ENCODE measurements at regions not wholly inside any gene's neighbourhood (a gene's known extent, or its start where the extent isn't known, plus 50 kb on each side); places are given as distances from the start of the nearest gene placed in this dataset.

- H3K27ac ChIP-seq (ENCODE audit: insufficient read depth, low read depth, low read length) = no peak overlapping the region
- FAIRE-seq = no peak
- H3K9me3 ChIP-seq (replicated peaks; ENCODE audit: control insufficient read depth, insufficient read depth, low read length) = no peaks in the 10 kb centered on the region
- H3K9ac ChIP-seq (replicated peaks; ENCODE audit: extremely low read depth, insufficient read depth, low read length) = no peak overlapping the region
- peaks cover 5% of the 10 kb centered on the region for H3K4me1 ChIP-seq (ENCODE audit: control insufficient read depth, extremely low read depth, insufficient read depth, low read length)
- no peaks in the 10 kb centered on the region for H3K36me3 ChIP-seq (ENCODE audit: control insufficient read depth in 2 of 2, extremely low read depth in 1 of 2, insufficient read depth in 2 of 2, low read length in 2 of 2)
- CTCF ChIA-PET = interaction anchor here (0.6 kb wide), 1 partner anchor 8 kb away, joined by 3 read pairs; no protein-coding TSS in a partner anchor
- POLR2A ChIA-PET = no interaction called here
- H3K4me2 ChIP-seq (ENCODE audit: insufficient read depth, low read length) = no peak overlapping the region
- TF ChIP-seq FOS (IDR thresholded peaks at IDR 0.05; ENCODE audit: borderline replicate concordance, insufficient read depth, low read length) (no peak), POLR2A (IDR thresholded peaks at IDR 0.05; ENCODE audit: low read depth, low read length) (no peak), CTCF (IDR thresholded peaks at IDR 0.05; ENCODE audit: extremely low read depth in 1 of 2, insufficient read depth in 1 of 2, low read depth in 1 of 2, low read length in 2 of 2) (no peak), EZH2 (IDR thresholded peaks at IDR 0.05; ENCODE audit: borderline replicate concordance, low read depth, low read length, severe bottlenecking) (no peak)
- no peaks in the 10 kb centered on the region for H3K27me3 ChIP-seq (ENCODE audit: control insufficient read depth in 2 of 2, insufficient read depth in 2 of 2, low read length in 2 of 2)
- no peak for DNase-seq (ENCODE audit: low read depth, low spot score)
- H3K9me1 ChIP-seq (replicated peaks; ENCODE audit: control insufficient read depth, extremely low read depth, insufficient read depth, low read length) = no peaks in the 10 kb centered on the region
- no peak overlapping the region for H2AFZ ChIP-seq (ENCODE audit: low read depth, low read length)
- intact Hi-C loops (cut with micrococcal nuclease) = no loop called here
- BruUV-seq (replicated peaks) = no TSS peak
- H4K20me1 ChIP-seq (replicated peaks; ENCODE audit: control insufficient read depth, extremely low read depth, insufficient read depth, low read length) = no peaks in the 10 kb centered on the region
- dilution Hi-C loops (cut with MboI; ENCODE audit: extremely low pct_ligation_motif_present, low sequenced_read_pairs) = no loop called here
- H3K4me3 ChIP-seq (replicated peaks in 1 of 3; ENCODE audit: insufficient read depth in 1 of 3, low read depth in 1 of 3, low read length in 3 of 3) = no peak overlapping the region
- H3K79me2 ChIP-seq (ENCODE audit: control insufficient read depth, insufficient read depth, low read length) = no peaks in the 10 kb centered on the region
These were observed 419.3 kb downstream of the ACTL7B start for GRCh38 chr9:108436448-108436847.

- POLR2A ChIA-PET = no interaction called here
- CTCF ChIA-PET = interaction anchor here (0.7 to 2.9 kb wide), 8 partner anchors 10 to 1009 kb away, joined by 3 to 10 read pairs (median 6); no protein-coding TSS in a partner anchor
These were observed 421.3 kb downstream of the ACTL7B start for GRCh38 chr9:108434502-108434901.

More at GRCh38 chr9:108434502-108434901, 421.3 kb downstream of the ACTL7B start:
- intact Hi-C loops (cut with micrococcal nuclease) (no loop called here), dilution Hi-C loops (cut with MboI; ENCODE audit: extremely low pct_ligation_motif_present, low sequenced_read_pairs) (no loop called here)
- TF ChIP-seq MYC (IDR thresholded peaks at IDR 0.05; ENCODE audit: low read depth, low read length) (no peak), POLR2AphosphoS5 (IDR thresholded peaks at IDR 0.05; ENCODE audit: insufficient read depth, low read depth, low read length) (no peak), GATA2 (IDR thresholded peaks at IDR 0.05; ENCODE audit: insufficient read depth, insufficient read length, low read depth, low read length) (no peak), CTCF (IDR thresholded peaks at IDR 0.05; ENCODE audit: extremely low read depth in 1 of 2, insufficient read depth in 1 of 2, low read depth in 1 of 2, low read length in 2 of 2) (no peak), JUN (IDR thresholded peaks at IDR 0.05; ENCODE audit: borderline replicate concordance, insufficient read depth, insufficient read length, low read depth) (no peak), POLR2A (IDR thresholded peaks at IDR 0.05; ENCODE audit: low read depth, low read length) (no peak), EZH2 (IDR thresholded peaks at IDR 0.05; ENCODE audit: borderline replicate concordance, low read depth, low read length, severe bottlenecking) (no peak), MAX (IDR thresholded peaks at IDR 0.05; ENCODE audit: insufficient read depth, insufficient read length) (no peak), FOS (IDR thresholded peaks at IDR 0.05; ENCODE audit: borderline replicate concordance, insufficient read depth, low read length) (no peak)
- FAIRE-seq (no peak), DNase-seq (ENCODE audit: low read depth, low spot score) (no peak)
- Histone ChIP-seq H3K4me3 (replicated peaks in 1 of 3; ENCODE audit: insufficient read depth in 1 of 3, low read depth in 1 of 3, low read length in 3 of 3) (no peak overlapping the region), H3K27me3 (ENCODE audit: control insufficient read depth in 2 of 2, insufficient read depth in 2 of 2, low read length in 2 of 2) (no peaks in the 10 kb centered on the region), H3K9ac (replicated peaks; ENCODE audit: extremely low read depth, insufficient read depth, low read length) (no peak overlapping the region), H3K4me1 (ENCODE audit: control insufficient read depth, extremely low read depth, insufficient read depth, low read length) (peaks cover 2% of the 10 kb centered on the region), H3K79me2 (ENCODE audit: control insufficient read depth, insufficient read depth, low read length) (no peaks in the 10 kb centered on the region), H3K9me3 (replicated peaks; ENCODE audit: control insufficient read depth, insufficient read depth, low read length) (no peaks in the 10 kb centered on the region), H3K27ac (ENCODE audit: insufficient read depth, low read depth, low read length) (no peak overlapping the region), H3K4me2 (ENCODE audit: insufficient read depth, low read length) (no peak overlapping the region), H4K20me1 (replicated peaks; ENCODE audit: control insufficient read depth, extremely low read depth, insufficient read depth, low read length) (no peaks in the 10 kb centered on the region), H3K9me1 (replicated peaks; ENCODE audit: control insufficient read depth, extremely low read depth, insufficient read depth, low read length) (no peaks in the 10 kb centered on the region), H3K36me3 (ENCODE audit: control insufficient read depth in 2 of 2, extremely low read depth in 1 of 2, insufficient read depth in 2 of 2, low read length in 2 of 2) (no peaks in the 10 kb centered on the region), H2AFZ (ENCODE audit: low read depth, low read length) (no peak overlapping the region)
- BruUV-seq (replicated peaks) = no TSS peak

All from endothelial cell of umbilical vein (primary cell).